GM12874 (cell line): ENCODE measurements at regions not wholly inside any gene's neighbourhood (a gene's known extent, or its start where the extent isn't known, plus 50 kb on each side); places are given as distances from the start of the nearest gene placed in this dataset.
A peak's percentile ranks its signal among the peaks of the same experiment; 100 is the strongest.

ENCODE experiments used
- CTCF ChIP-seq: IDR thresholded peaks from 2 replicates; pipeline ENCODE4 v1.5.1; 2011; ENCODE audit warnings: low read depth, mild to moderate bottlenecking, control low read depth, low read length, moderate library complexity; ENCODE audit not compliant: insufficient read depth

GRCh38 chrX:74049126-74049525 lies 196.6 kb upstream of the XIST start:
- TF ChIP-seq CTCF, result no peak

- no peak for TF ChIP-seq CTCF
Observed at GRCh38 chrX:74023203-74023602, 170.7 kb upstream of the XIST start.

GRCh38 chrX:74018253-74018652 lies 165.7 kb upstream of the XIST start:
- no peak for TF ChIP-seq CTCF

GRCh38 chrX:74015379-74016019 lies 163.0 kb upstream of the XIST start:
- TF ChIP-seq CTCF, result peak; percentile 52; the same call in 1 of the 2 replicates

GRCh38 chrX:74009041-74009440 lies 156.5 kb upstream of the XIST start:
- no peak for TF ChIP-seq CTCF

- no peak for TF ChIP-seq CTCF
Observed at GRCh38 chrX:73992019-73992418, 139.5 kb upstream of the XIST start.

- TF ChIP-seq CTCF, result no peak
Observed at GRCh38 chrX:73987166-73987565, 134.7 kb upstream of the XIST start.
